Sigmoid colon (tissue), 4 donors: ENCODE measurements at regions not wholly inside any gene's neighbourhood (a gene's known extent, or its start where the extent isn't known, plus 50 kb on each side); places are given as distances from the start of the nearest gene placed in this dataset.

Experiments
- CTCF ChIP-seq, 4 experiments: fragments of 450-650 bp in 3 of 4; fragments of 200-600 bp in 1 of 4; IDR thresholded peaks; one replicate each; pipeline ENCODE4 v1.5.1; 2016 to 2019; ENCODE audit warnings: antibody characterized with exemption in 4 of 4, mild to moderate bottlenecking in 3 of 4, moderate library complexity in 2 of 4
- EP300 ChIP-seq, 4 donors: sonication (generic); formaldehyde crosslinking; IDR thresholded peaks; one replicate each; pipeline ENCODE4 v1.6.1; 2017; ENCODE audit warnings: antibody characterized with exemption in 4 of 4
- POLR2A ChIP-seq, 2 donors: fragments of 450-650 bp; IDR thresholded peaks; one replicate each; pipeline ENCODE4 v1.6.1; 2016; ENCODE audit warnings: antibody characterized with exemption in 2 of 2, mild to moderate bottlenecking in 2 of 2, moderate library complexity in 2 of 2

- TF ChIP-seq CTCF (IDR thresholded peaks at IDR 0.05) = no peak
- no peak for TF ChIP-seq POLR2A (IDR thresholded peaks at IDR 0.05)
- no peak for TF ChIP-seq EP300 (IDR thresholded peaks at IDR 0.05)
Measured at GRCh38 chr21:36591326-36591970, 107.5 kb upstream of the SIM2 start.
